ENCODE measurements at regions not wholly inside any gene's neighbourhood (a gene's known extent, or its start where the extent isn't known, plus 50 kb on each side); places are given as distances from the start of the nearest gene placed in this dataset.

DNA sequence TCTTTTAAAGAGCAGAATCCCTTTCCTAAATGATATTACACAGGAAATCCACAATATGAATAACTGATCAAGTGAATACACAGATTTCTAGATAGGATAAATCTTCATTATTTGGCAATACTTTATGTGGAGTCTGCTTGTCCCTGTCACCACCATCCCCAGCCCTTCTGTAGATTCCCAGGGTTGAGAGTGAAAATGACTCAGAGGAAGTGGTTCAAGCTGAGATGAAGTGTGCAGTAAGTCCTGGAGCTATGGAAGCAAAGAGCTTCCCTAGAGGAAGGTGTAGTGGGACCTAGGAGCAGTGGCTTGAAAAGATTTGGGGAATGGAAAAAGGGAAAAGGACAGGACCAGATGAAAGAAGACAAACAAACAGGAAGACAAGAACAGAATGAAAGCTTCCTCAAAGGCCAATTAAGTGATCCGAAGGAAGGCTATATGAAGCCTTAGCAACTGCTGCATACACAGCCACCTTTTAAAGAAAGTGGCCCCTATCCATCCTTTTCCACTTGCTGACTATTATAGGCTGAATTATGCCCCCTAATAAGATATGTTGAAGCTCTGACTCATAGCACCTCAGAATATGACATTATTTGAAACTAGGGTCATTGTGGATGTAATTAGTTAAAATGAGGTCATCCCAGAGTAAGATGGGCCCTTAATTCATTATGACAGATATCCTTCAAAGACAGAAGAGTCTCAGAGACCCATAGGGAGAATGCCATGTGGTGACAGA lies 96.5 kb upstream of the CAMK1G start:
- no peak for DNase-seq (ENCODE audit: low read depth, low spot score)

DNA sequence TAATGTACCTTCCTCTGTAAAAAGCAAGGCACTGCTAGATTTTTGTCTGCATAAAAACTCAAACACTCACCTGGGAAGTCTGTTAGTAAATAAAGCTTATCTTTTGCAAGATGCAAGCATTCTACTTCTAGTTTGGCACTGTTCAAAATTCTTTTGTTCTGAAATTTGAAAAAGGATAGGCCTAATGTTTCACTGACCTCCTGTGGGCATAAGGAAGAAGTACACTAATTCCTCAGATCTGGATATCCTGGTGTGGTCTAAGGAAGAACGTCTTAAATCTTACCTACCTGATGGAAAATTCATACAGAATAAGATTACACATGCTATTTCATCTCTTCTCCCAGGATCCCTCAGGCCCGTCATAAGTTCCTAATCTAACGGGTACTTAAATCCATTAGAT lies 93.5 kb upstream of the CAMK1G start:
- DNase-seq (ENCODE audit: low read depth, low spot score): no peak

DNA sequence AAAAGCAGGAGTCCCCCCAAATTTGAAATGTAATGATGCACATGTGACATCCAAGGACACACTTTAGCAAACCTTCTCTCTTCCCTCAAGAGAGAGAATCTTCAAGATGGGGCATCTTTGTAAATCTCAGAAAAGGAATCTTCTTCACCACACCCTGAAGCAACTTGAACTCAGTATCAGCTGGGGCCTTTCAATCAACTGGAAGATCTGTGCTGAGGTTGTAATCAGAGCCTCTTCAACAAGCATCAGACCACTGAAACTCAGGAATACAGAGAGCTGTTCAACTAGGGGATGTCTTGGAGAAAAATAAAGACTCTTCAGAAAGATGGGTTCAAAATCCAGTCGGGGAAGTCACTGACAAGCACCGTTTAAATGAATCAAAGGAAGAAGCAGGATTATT lies 92.5 kb upstream of the CAMK1G start:
- DNase-seq (ENCODE audit: low read depth, low spot score): no peak

DNA sequence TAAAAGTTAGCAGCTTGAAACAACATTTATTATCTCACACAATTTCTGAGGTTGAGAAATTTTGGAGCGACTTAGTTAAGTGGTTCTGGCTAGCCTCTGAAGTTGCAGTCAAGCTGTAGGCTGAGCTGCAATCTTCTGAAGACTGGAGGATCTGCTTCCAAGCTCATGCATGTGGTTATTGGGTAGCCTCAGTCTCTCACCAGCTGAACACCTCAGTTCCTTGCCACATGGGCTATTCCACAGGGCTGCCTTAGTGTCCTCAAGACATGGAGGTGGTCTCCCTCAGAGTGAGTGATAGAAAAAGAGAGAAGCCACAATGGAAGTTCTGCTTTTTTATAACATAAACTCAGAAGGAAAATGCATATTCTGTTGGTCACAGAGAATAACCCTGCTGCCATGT lies 92.0 kb upstream of the CAMK1G start:
- no peak for DNase-seq (ENCODE audit: low read depth, low spot score)

GRCh38 chr1:209491897-209492296 lies 91.6 kb upstream of the CAMK1G start:
- no peak for DNase-seq (ENCODE audit: low read depth, low spot score)

GRCh38 chr1:209493559-209493958 lies 90.0 kb upstream of the CAMK1G start:
- no peak for DNase-seq (ENCODE audit: low read depth, low spot score)

- DNase-seq (ENCODE audit: low read depth, low spot score): no peak
These were observed 85.8 kb upstream of the CAMK1G start for GRCh38 chr1:209497729-209498128.

GRCh38 chr1:209500993-209501392 lies 82.5 kb upstream of the CAMK1G start:
- DNase-seq (ENCODE audit: low read depth, low spot score): no peak

DNA sequence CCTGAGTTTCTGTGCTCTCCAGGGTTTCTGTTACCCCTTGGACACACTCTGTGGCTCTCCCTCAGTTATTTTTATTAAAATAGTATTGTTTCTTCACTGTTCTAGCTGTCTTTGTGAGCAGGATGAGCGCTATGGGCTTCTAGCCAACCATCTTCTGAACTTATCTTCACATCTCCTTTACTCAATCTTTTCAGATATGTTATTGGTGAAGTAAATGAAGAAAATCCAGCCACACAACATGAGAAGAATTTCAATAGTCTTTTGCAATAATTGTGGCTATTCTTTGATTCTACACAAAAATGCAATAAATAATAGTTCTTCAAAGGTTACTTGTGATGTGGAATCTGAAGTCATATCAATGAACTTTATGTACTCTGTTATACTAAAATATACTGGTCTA lies 80.3 kb upstream of the CAMK1G start:
- DNase-seq (ENCODE audit: low read depth, low spot score): no peak

- DNase-seq (ENCODE audit: low read depth, low spot score): no peak
These were observed 78.9 kb upstream of the CAMK1G start for GRCh38 chr1:209504571-209504970.

- no peak for DNase-seq (ENCODE audit: low read depth, low spot score)
These were observed 78.5 kb upstream of the CAMK1G start for GRCh38 chr1:209505044-209505443.

GRCh38 chr1:209506101-209506500 lies 77.4 kb upstream of the CAMK1G start:
- DNase-seq (ENCODE audit: low read depth, low spot score): no peak

GRCh38 chr1:209509039-209509438 lies 74.5 kb upstream of the CAMK1G start:
- no peak for DNase-seq (ENCODE audit: low read depth, low spot score)

- DNase-seq (ENCODE audit: low read depth, low spot score): no peak
These were observed 73.5 kb upstream of the CAMK1G start for GRCh38 chr1:209510063-209510462.

GRCh38 chr1:209511169-209511568 lies 72.3 kb upstream of the CAMK1G start:
- no peak for DNase-seq (ENCODE audit: low read depth, low spot score)

DNA sequence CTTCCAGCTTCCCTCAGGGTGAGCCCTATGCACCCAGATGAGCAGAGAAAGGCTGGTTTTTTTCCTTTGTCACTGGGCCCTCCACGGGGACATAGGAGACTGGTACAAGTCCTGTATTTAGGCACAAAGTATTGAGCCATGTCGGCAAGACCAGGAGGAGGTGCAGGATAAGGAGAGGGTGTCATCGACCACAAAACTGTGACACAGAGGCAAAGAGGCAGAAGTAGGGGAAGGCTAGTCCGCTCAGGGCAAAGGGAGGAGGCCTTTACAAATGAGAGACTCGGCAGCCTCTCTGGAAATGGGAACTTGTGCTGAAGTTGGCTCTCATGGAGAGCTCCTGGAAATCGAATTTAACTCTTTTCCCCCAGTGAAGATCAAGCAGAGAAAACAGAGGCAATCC lies 70.7 kb upstream of the CAMK1G start:
- no peak for DNase-seq (ENCODE audit: low read depth, low spot score)

DNA sequence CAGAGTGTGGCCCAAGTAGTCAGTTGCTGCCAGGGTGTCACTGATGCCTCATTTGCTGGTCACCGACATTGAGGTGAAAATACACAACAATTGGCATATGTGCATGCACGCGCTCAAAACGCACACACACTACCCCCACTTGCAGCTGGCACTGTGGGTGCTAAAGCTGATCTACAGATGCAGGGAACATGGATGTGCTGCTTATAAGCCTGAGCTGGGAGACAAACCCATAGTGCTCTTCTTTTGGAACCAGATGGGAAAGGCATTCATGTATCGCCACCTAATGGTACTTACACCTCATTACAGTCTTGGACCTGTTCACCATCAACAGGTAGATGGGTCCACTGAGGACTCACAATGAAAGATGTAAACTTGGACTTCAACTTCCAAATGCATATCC lies 70.3 kb upstream of the CAMK1G start:
- no peak for DNase-seq (ENCODE audit: low read depth, low spot score)

GRCh38 chr1:209516771-209517680 lies 66.5 kb upstream of the CAMK1G start:
- DNase-seq (ENCODE audit: low read depth, low spot score): no peak

GRCh38 chr1:209517681-209518050 lies 65.8 kb upstream of the CAMK1G start:
- no peak for DNase-seq (ENCODE audit: low read depth, low spot score)

DNA sequence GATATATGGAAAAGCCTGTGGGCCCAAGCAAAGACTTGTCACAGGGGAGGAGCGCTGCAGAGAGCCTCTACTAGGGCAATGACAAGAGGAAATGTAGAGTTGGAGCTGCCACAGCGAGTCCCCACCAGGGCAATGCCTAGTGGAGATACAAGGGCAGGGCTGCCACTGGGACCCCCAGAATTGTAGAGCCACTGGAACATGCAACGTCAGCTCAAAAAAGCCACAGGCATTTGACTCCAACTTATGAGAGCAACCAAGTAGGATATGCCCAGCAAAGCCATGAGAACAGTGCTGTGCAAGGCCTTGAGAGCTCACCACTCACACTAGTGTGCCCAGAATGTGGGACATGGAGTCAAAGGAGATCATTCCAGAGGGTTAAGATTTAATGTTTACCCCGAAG lies 63.7 kb upstream of the CAMK1G start:
- no peak for DNase-seq (ENCODE audit: low read depth, low spot score)

DNA sequence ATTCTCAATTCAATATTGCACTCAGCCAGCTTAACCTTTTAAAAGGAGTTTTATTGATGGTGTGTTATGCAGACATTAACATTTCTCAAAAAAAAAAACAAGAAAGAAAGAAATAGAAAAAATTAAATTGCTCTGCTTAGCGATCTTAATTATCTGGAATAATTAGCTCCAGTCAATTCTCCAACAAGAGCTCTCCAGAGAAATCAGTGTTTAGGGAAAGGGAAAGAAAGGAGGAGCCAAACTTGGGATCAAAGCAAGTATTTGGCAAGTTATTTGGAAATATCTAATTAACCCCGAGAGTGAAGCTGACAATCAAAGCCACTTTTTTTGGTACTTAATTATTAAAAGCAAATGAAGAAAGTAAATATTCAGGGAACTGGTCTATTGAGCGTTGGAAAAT lies 60.7 kb upstream of the CAMK1G start:
- no peak for DNase-seq (ENCODE audit: low read depth, low spot score)

DNA sequence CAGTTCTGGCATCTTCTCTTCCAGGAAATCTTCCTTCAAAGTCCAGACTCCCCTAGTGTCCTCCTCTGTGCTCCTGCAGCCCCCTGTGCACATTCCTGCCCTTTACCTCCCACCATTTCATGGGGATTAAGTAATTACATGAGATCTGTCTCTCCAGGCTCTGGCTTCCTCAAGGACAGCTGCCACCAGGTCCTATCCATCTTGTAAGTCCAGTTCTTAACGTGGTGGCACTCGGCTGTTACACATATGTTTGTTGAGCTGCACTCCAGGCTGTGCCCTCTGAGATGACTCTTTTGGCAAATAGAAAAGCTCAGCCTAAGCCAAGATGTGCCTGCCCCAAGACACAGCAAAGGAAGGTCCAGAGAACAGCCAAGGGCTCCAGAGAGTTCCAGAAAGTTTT lies 57.4 kb upstream of the CAMK1G start:
- no peak for DNase-seq (ENCODE audit: low read depth, low spot score)

DNA sequence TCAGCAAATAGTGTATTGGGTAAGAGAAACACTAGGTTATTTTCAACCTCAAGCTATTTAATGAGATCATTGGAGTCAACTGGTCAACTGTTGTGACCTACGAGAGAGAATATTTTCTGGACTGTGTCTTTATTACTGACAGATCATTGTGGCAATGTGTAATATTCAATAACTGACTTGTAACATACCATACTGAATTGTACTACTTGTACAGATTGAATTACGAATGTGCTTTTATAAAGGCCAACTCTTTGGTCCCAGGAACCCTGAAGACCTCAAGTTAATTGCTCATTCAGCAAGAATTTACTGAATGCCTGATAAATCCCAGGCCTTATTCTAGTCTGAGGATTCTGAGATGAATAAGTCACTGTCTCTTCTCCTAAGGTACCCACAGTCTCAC lies 56.1 kb upstream of the CAMK1G start:
- DNase-seq (ENCODE audit: low read depth, low spot score): no peak

Measured in pulmonary artery endothelial cell (primary cell).